Ishikawa (cell line): ENCODE measurements at regions not wholly inside any gene's neighbourhood (a gene's known extent, or its start where the extent isn't known, plus 50 kb on each side); places are given as distances from the start of the nearest gene placed in this dataset.

ENCODE experiments used
- CEBPB ChIP-seq: IDR thresholded peaks from 2 replicates; pipeline ENCODE4 v1.6.1; 2012
- EP300 ChIP-seq: IDR thresholded peaks from 2 replicates; pipeline ENCODE4 v1.6.1; 2012; ENCODE audit warnings: borderline replicate concordance
- ZBTB7A ChIP-seq: IDR thresholded peaks from 2 replicates; pipeline ENCODE4 v1.6.1; 2012; ENCODE audit warnings: low read depth
- TF ChIP-seq, protein P1 (sequence below): IDR thresholded peaks from 2 replicates; pipeline ENCODE4 v1.6.1; 2012; ENCODE audit warnings: low read depth, mild to moderate bottlenecking
- TF ChIP-seq, protein P2 (sequence below): IDR thresholded peaks from 2 replicates; pipeline ENCODE4 v1.6.1; 2012
- TF ChIP-seq, protein P3 (sequence below): IDR thresholded peaks from 2 replicates; pipeline ENCODE4 v1.6.1; 2012

DNA sequence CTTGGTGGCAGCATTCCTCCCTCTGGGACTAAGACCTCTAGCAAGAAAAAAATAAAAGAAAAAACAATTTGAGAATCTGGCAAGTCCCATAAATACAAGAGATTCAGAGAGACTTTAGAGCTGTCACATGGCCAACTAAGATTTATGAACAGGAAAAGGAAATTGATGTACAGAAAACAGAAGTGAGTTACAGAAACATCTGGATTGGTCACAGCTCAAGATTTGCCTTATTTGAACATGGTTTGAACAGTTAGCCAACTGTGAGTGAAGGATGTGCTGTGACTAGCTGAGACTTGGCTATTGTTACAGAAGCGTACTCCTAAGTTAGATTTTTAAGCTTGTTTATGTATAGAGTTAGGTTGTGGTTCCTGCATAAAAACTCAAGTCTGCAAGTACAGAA is 340.2 kb downstream of the SLCO4C1 start:
- TF ChIP-seq, protein P1, sequence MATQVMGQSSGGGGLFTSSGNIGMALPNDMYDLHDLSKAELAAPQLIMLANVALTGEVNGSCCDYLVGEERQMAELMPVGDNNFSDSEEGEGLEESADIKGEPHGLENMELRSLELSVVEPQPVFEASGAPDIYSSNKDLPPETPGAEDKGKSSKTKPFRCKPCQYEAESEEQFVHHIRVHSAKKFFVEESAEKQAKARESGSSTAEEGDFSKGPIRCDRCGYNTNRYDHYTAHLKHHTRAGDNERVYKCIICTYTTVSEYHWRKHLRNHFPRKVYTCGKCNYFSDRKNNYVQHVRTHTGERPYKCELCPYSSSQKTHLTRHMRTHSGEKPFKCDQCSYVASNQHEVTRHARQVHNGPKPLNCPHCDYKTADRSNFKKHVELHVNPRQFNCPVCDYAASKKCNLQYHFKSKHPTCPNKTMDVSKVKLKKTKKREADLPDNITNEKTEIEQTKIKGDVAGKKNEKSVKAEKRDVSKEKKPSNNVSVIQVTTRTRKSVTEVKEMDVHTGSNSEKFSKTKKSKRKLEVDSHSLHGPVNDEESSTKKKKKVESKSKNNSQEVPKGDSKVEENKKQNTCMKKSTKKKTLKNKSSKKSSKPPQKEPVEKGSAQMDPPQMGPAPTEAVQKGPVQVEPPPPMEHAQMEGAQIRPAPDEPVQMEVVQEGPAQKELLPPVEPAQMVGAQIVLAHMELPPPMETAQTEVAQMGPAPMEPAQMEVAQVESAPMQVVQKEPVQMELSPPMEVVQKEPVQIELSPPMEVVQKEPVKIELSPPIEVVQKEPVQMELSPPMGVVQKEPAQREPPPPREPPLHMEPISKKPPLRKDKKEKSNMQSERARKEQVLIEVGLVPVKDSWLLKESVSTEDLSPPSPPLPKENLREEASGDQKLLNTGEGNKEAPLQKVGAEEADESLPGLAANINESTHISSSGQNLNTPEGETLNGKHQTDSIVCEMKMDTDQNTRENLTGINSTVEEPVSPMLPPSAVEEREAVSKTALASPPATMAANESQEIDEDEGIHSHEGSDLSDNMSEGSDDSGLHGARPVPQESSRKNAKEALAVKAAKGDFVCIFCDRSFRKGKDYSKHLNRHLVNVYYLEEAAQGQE = no peak
- TF ChIP-seq, protein P2, sequence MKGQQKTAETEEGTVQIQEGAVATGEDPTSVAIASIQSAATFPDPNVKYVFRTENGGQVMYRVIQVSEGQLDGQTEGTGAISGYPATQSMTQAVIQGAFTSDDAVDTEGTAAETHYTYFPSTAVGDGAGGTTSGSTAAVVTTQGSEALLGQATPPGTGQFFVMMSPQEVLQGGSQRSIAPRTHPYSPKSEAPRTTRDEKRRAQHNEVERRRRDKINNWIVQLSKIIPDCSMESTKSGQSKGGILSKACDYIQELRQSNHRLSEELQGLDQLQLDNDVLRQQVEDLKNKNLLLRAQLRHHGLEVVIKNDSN = no peak
- TF ChIP-seq ZBTB7A = no peak
- TF ChIP-seq EP300 = no peak
- TF ChIP-seq, protein P3, sequence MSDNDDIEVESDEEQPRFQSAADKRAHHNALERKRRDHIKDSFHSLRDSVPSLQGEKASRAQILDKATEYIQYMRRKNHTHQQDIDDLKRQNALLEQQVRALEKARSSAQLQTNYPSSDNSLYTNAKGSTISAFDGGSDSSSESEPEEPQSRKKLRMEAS = no peak
- no peak for TF ChIP-seq CEBPB
